SK-N-SH treated with all-trans-retinoic acid at 6 μM for 48 hours (cell line): ENCODE measurements at regions not wholly inside any gene's neighbourhood (a gene's known extent, or its start where the extent isn't known, plus 50 kb on each side); places are given as distances from the start of the nearest gene placed in this dataset.

Experiments
- ATAC-seq: fragments of 200-7000 bp; cut with Tn5 transposase; 3 replicates; pipeline ENCODE4 v1.9.1; 2020; ENCODE audit warnings: mild to moderate bottlenecking, moderate library complexity
- ARNTL ChIP-seq: fragments of 450-650 bp; formaldehyde crosslinking; IDR thresholded peaks from 2 replicates; pipeline ENCODE4 v1.5.0; 2020; ENCODE audit warnings: low read depth, mild to moderate bottlenecking, moderate library complexity, borderline replicate concordance
- ESRRG ChIP-seq: fragments of 250-450 bp; sonication (Bioruptor Pico); IDR thresholded peaks from 2 replicates; pipeline ENCODE4 v1.6.1; 2021; ENCODE audit warnings: mild to moderate bottlenecking
- GLIS3 ChIP-seq: fragments of 250-450 bp; sonication (Bioruptor Pico); IDR thresholded peaks from 2 replicates; pipeline ENCODE4 v1.5.0; 2020; ENCODE audit warnings: mild to moderate bottlenecking, moderate library complexity
- ISL1 ChIP-seq: fragments of 250-450 bp; sonication (Bioruptor Pico); IDR thresholded peaks from 2 replicates; pipeline ENCODE4 v2.1.2; 2022; ENCODE audit warnings: mild to moderate bottlenecking, moderate library complexity
- PPARA ChIP-seq: fragments of 250-450 bp; sonication (Bioruptor Pico); IDR thresholded peaks from 2 replicates; pipeline ENCODE4 v1.5.0; 2020; ENCODE audit warnings: mild to moderate bottlenecking, borderline replicate concordance
- RARB ChIP-seq: fragments of 250-450 bp; sonication (Bioruptor Pico); IDR thresholded peaks from 2 replicates; pipeline ENCODE4 v1.8.0; 2021; ENCODE audit warnings: mild to moderate bottlenecking, moderate library complexity
- TCF4 ChIP-seq: fragments of 250-450 bp; sonication (Bioruptor Pico); IDR thresholded peaks from 2 replicates; pipeline ENCODE4 v1.8.0; 2021; ENCODE audit warnings: mild to moderate bottlenecking, moderate library complexity, borderline replicate concordance
- TOX ChIP-seq: fragments of 250-450 bp; sonication (Bioruptor Pico); IDR thresholded peaks from 2 replicates; pipeline ENCODE4 v1.8.0; 2021; ENCODE audit warnings: mild to moderate bottlenecking, moderate library complexity, borderline replicate concordance
- ZC3H10 ChIP-seq: fragments of 250-450 bp; sonication (Bioruptor Pico); IDR thresholded peaks from 2 replicates; pipeline ENCODE4 v1.5.1; 2021; ENCODE audit warnings: mild to moderate bottlenecking, moderate library complexity
- ZFP3 ChIP-seq: fragments of 250-450 bp; sonication (Bioruptor Pico); IDR thresholded peaks from 2 replicates; pipeline ENCODE4 v1.5.0; 2020; ENCODE audit warnings: mild to moderate bottlenecking, moderate library complexity
- ZFP30 ChIP-seq: fragments of 450-650 bp; formaldehyde crosslinking; IDR thresholded peaks from 2 replicates; pipeline ENCODE4 v1.5.0; 2022; ENCODE audit warnings: mild to moderate bottlenecking, moderate library complexity
- ZNF565 ChIP-seq: fragments of 450-650 bp; formaldehyde crosslinking; conservative IDR thresholded peaks from 2 replicates; pipeline ENCODE4 v1.5.0; 2020; ENCODE audit warnings: low read depth, mild to moderate bottlenecking, moderate library complexity
- ZNF70 ChIP-seq: fragments of 450-650 bp; formaldehyde crosslinking; IDR thresholded peaks from 2 replicates; pipeline ENCODE4 v1.5.0; 2020; ENCODE audit warnings: mild to moderate bottlenecking, moderate library complexity
- ZNF8 ChIP-seq: fragments of 450-650 bp; formaldehyde crosslinking; IDR thresholded peaks from 2 replicates; pipeline ENCODE4 v1.5.0; 2020; ENCODE audit warnings: mild to moderate bottlenecking, moderate library complexity
- TF ChIP-seq, protein P1 (sequence below): fragments of 250-450 bp; sonication (Bioruptor Pico); IDR thresholded peaks from 2 replicates; pipeline ENCODE4 v1.5.1; 2020; ENCODE audit warnings: low read depth, mild to moderate bottlenecking, moderate library complexity
- TF ChIP-seq, protein P2 (sequence below): fragments of 250-450 bp; sonication (Bioruptor Pico); IDR thresholded peaks from 2 replicates; pipeline ENCODE4 v1.5.0; 2020; ENCODE audit warnings: mild to moderate bottlenecking, moderate library complexity
- TF ChIP-seq, protein P3 (sequence below): fragments of 250-450 bp; sonication (Bioruptor Pico); IDR thresholded peaks from 2 replicates; pipeline ENCODE4 v1.8.0; 2020; ENCODE audit warnings: mild to moderate bottlenecking, moderate library complexity, borderline replicate concordance

DNA sequence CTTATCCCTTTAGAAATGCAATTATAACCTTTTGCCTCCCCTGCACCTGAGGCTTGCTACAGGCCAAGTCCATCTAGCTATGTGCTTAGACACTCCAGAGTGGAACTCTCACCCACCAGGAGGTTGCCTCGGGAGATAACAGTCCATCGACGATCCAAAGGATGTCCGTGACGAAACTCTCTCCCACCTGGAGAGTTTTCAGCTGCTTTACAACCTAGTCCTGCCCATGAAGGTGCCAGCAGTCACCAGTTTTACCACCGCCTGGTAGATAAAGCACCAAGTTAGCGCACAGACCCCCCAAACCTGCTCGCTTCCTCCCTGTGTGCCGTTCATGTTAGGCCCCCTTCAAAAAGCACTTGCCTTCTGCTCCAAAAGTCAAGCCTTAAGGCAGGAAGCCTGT lies 53.1 kb upstream of the SHISAL1 start (continued):
- TF ChIP-seq ZNF565: no peak
- no peak for TF ChIP-seq ZFP30 (CRISPR knock-in tag)
- no peak for TF ChIP-seq ARNTL (CRISPR knock-in tag)
- no peak for TF ChIP-seq GLIS3 (CRISPR knock-in tag)
- TF ChIP-seq ZNF70: no peak

DNA sequence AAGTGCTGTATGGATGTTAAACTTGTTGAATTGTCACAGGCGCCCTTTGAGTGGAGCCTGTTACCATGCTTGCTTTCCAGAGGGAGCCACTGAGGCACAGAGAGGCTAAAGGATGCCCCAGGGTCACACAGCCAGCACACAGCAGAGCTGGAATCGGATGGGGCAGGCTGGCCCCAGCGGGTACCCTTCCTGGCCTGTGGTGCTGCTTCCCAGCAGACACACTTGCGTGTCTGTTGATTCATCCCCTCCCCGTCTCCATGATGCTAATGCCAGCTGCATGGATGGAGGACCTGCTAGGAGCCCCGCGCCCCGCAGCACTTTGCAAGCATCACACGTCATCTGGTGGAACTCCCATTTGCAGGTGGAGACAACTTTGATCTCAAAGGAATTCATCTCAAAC lies 52.4 kb upstream of the SHISAL1 start:
- no peak for ATAC-seq
- TF ChIP-seq, protein P1, sequence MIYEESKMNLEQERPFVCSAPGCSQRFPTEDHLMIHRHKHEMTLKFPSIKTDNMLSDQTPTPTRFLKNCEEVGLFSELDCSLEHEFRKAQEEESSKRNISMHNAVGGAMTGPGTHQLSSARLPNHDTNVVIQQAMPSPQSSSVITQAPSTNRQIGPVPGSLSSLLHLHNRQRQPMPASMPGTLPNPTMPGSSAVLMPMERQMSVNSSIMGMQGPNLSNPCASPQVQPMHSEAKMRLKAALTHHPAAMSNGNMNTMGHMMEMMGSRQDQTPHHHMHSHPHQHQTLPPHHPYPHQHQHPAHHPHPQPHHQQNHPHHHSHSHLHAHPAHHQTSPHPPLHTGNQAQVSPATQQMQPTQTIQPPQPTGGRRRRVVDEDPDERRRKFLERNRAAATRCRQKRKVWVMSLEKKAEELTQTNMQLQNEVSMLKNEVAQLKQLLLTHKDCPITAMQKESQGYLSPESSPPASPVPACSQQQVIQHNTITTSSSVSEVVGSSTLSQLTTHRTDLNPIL (CRISPR knock-in tag): no peak
- TF ChIP-seq ISL1 (CRISPR knock-in tag) (no peak), GLIS3 (CRISPR knock-in tag) (no peak), PPARA (CRISPR knock-in tag) (no peak)

DNA sequence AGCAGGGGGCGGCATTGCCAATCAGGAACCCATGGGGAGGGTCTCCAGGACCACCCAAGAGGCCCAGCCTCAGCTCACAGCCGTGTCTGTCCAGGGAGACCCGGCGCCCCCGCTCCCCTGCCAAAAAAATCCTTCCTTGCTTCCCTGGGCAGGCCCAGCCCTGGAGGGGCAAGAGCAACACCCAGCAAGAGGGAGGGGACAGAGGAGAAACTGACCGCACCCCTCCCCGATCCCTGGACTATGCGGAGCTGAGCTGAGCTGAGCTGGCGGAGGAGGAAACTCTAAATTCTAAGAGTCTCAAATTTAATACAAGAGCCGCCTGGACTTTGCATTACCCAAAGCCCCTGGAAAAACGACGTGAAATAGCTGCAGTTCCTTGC lies 52.0 kb upstream of the SHISAL1 start:
- ATAC-seq: no peak
- TF ChIP-seq, protein P1 (CRISPR knock-in tag): no peak
- TF ChIP-seq ARNTL (CRISPR knock-in tag) (no peak), ZNF70 (no peak), ESRRG (CRISPR knock-in tag) (no peak), ZFP3 (no peak), RARB (CRISPR knock-in tag) (no peak), TOX (CRISPR knock-in tag) (no peak), ZC3H10 (CRISPR knock-in tag) (no peak), ZFP30 (CRISPR knock-in tag) (no peak), TCF4 (CRISPR knock-in tag) (no peak)
- TF ChIP-seq, protein P2, sequence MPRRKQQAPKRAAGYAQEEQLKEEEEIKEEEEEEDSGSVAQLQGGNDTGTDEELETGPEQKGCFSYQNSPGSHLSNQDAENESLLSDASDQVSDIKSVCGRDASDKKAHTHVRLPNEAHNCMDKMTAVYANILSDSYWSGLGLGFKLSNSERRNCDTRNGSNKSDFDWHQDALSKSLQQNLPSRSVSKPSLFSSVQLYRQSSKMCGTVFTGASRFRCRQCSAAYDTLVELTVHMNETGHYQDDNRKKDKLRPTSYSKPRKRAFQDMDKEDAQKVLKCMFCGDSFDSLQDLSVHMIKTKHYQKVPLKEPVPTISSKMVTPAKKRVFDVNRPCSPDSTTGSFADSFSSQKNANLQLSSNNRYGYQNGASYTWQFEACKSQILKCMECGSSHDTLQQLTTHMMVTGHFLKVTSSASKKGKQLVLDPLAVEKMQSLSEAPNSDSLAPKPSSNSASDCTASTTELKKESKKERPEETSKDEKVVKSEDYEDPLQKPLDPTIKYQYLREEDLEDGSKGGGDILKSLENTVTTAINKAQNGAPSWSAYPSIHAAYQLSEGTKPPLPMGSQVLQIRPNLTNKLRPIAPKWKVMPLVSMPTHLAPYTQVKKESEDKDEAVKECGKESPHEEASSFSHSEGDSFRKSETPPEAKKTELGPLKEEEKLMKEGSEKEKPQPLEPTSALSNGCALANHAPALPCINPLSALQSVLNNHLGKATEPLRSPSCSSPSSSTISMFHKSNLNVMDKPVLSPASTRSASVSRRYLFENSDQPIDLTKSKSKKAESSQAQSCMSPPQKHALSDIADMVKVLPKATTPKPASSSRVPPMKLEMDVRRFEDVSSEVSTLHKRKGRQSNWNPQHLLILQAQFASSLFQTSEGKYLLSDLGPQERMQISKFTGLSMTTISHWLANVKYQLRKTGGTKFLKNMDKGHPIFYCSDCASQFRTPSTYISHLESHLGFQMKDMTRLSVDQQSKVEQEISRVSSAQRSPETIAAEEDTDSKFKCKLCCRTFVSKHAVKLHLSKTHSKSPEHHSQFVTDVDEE: no peak
- TF ChIP-seq, protein P3, sequence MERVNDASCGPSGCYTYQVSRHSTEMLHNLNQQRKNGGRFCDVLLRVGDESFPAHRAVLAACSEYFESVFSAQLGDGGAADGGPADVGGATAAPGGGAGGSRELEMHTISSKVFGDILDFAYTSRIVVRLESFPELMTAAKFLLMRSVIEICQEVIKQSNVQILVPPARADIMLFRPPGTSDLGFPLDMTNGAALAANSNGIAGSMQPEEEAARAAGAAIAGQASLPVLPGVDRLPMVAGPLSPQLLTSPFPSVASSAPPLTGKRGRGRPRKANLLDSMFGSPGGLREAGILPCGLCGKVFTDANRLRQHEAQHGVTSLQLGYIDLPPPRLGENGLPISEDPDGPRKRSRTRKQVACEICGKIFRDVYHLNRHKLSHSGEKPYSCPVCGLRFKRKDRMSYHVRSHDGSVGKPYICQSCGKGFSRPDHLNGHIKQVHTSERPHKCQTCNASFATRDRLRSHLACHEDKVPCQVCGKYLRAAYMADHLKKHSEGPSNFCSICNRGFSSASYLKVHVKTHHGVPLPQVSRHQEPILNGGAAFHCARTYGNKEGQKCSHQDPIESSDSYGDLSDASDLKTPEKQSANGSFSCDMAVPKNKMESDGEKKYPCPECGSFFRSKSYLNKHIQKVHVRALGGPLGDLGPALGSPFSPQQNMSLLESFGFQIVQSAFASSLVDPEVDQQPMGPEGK: no peak

DNA sequence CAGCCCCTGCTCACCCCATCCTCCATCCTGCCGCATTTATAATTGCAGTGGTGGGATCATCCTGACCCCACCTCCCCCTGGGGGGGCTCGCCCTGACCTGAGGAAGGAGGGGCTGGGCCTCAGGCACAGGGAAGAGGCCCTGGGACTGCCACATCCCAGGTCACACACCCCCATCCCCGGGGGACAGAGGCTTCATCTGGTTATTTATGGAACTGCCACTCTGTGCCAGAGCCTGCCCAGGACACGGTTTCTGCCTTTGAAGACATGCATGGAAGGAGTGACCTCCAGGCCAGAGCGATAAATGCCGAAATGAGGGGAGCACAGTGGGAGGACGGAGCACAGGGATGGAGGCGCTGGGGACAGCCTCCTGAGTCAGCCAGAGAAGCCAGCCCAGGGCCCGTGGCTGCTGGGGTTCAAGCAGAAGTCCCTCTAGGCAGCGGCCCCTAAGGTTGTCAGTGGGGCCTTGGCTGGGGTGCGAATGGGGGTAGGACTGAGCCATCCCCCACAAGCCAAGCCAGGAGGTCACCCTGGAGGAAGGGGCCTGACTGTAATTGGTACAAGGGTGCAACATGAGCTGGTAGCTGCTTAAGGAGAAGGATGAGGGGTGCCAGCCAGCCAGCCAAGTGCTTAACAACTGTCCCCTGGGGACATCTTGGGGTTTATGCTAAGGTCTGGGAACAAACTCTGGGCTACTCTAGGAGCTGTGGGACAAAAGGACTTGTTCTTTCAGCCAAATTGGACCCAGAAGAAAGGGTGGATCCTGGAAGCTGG lies 51.4 kb upstream of the SHISAL1 start:
- ATAC-seq: no peak; the same call in 2 of the 3 replicates
- TF ChIP-seq PPARA (CRISPR knock-in tag): no peak
- no peak for TF ChIP-seq ZFP30 (CRISPR knock-in tag)
- no peak for TF ChIP-seq ZC3H10 (CRISPR knock-in tag)
- no peak for TF ChIP-seq ZFP3

DNA sequence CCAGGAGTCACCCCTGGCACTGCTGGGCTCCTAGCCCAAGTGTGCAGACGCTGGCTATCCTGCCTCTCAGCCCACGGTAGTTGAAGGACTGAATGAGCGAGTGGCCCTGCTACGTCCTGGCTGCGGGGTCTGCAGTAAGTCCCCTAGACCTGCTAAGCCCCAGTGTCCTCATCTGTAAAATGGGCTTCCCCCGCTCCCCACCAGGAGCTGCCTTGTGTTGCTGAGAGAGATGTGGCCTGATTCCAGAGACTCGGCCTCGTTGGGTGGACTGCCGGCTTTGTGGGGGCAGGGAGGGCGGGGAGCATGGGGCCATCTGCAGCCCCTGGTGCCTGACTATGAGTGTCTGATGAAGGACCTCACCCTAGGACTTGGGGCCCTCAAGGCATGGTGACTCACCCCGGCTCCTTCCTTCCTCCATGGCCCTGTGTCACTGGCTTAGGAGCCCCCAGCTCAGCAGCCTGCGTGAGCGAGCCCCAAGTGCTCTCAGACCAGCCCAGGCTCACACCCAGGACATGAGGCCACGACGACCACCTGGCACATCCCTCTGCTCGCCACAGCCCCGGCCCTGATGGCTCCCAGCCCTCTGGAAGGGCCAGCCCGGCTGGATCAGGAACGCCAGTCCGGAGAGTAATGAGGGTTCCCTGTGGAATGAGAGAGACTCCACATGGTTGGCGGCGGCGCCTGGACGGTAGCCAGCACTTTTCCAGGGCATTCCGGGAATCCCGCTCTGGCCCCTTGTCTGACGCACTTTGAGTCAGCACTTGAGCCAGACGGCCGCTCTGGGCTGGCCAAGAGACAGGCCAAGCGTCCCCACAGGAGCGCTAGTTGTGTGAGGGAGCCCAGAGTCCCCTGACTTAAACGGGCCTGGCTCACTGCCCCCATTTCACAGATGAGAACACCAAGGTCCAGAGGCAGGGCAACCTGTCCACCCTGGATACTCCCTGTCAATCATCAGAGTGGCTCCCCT lies 50.5 kb upstream of the SHISAL1 start:
- peak; percentile 93 for ATAC-seq
- TF ChIP-seq ZNF8 (CRISPR knock-in tag): no peak
- TF ChIP-seq ZNF565: no peak
- no peak for TF ChIP-seq ESRRG (CRISPR knock-in tag)
- no peak for TF ChIP-seq PPARA (CRISPR knock-in tag)
- TF ChIP-seq, protein P3: peak; percentile 79
- TF ChIP-seq ARNTL (CRISPR knock-in tag): no peak
- TF ChIP-seq, protein P2: 0 out of 2 replicates have a peak, but pooled peaks have one; percentile 61
- no peak for TF ChIP-seq GLIS3 (CRISPR knock-in tag)
- no peak for TF ChIP-seq ZFP30 (CRISPR knock-in tag)
- TF ChIP-seq TOX (CRISPR knock-in tag): peak; percentile 39; the same call in 1 of the 2 replicates
- peak; percentile 67 for TF ChIP-seq ISL1 (CRISPR knock-in tag)
- peak; percentile 77; the same call in 1 of the 2 replicates for TF ChIP-seq TCF4 (CRISPR knock-in tag)
